ENCODE measurements at regions not wholly inside any gene's neighbourhood (a gene's known extent, or its start where the extent isn't known, plus 50 kb on each side); places are given as distances from the start of the nearest gene placed in this dataset.

DNA sequence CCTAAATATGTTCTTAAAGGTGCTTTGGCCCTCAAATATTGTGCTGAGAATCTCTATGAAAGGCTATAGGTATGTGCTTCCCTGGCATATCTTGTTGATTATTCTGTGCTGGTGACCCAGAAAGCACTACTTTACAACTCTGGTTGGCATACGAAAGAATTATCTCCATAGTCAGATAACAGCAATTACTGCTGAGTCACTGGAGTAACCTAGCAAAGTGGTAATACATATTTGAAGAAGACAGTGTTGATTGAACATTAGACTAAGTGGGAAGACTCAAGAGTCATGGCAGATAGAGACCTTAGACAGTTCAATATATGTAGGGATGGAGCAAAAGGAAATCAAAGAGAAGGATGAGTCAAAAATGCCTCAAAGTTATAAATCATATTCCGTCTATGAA is 1978.5 kb upstream of the LRRTM1 start:
- TF ChIP-seq, protein P1, sequence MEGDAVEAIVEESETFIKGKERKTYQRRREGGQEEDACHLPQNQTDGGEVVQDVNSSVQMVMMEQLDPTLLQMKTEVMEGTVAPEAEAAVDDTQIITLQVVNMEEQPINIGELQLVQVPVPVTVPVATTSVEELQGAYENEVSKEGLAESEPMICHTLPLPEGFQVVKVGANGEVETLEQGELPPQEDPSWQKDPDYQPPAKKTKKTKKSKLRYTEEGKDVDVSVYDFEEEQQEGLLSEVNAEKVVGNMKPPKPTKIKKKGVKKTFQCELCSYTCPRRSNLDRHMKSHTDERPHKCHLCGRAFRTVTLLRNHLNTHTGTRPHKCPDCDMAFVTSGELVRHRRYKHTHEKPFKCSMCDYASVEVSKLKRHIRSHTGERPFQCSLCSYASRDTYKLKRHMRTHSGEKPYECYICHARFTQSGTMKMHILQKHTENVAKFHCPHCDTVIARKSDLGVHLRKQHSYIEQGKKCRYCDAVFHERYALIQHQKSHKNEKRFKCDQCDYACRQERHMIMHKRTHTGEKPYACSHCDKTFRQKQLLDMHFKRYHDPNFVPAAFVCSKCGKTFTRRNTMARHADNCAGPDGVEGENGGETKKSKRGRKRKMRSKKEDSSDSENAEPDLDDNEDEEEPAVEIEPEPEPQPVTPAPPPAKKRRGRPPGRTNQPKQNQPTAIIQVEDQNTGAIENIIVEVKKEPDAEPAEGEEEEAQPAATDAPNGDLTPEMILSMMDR (conservative IDR thresholded peaks at IDR 0.05; ENCODE audit: low read depth, low read length), result no peak
- H3K4me3 ChIP-seq (ENCODE audit: low read length), result no peak overlapping the region
- DNase-seq (ENCODE audit: low read depth), result no peak

DNA sequence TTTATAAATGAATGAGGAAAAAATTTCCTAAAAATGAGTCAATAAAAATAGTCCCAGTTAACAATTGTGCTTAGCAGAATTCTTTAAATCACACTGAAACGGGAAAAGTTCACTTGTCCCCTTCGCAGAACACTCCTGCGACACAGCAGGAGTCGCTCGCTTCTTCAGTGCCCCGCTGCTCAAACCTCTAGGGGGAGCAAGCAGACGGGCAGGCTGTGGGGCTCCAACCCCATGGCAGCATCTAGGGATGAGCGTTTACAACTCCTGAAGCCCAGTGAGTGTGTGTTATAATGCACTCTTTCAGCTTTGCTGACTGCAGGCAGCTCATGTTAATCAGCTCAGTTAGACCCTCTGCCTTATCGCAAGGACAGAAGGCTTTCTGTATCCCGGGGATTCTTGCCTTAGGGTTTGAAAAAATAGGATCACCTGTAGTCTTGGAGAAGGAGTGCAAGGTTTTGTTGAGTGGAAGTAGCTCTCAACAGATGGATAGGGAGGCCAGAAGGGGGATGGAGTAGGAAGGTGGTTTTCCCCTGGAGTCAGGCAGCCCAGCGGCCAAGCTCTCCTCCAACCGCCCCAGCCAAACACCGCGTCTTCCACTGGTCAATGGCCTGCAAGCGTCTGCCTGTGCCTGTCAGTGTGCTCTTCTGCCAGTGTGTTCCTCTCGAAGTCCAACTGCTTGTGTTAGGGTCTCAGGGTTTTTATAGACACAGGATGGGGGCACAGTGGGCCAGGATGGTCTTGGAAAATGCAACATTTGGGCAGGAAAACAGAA is 1977.7 kb upstream of the LRRTM1 start:
- DNase-seq (ENCODE audit: low read depth), result no peak
- H3K4me3 ChIP-seq (ENCODE audit: low read length), result no peak overlapping the region
- TF ChIP-seq, protein P1 (conservative IDR thresholded peaks at IDR 0.05; ENCODE audit: low read depth, low read length), result peak; percentile 34

DNA sequence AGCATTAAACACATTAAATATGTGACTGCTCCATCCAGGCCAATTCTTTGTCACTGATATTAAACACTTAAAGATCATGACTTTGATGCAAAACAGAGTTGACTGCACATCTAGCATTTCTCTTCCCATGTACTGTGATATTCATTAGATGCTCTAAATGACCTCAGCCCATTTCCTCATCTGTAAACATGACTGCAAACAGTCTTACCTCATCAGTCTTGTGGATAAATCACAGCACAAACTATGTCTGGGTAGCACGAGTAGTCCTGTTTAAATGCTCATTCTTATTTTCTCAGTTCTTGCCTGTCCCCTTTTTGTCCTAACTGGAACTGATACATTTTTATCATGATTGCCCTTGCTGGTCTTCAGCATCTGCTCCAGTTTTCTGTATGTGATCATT is 1974.8 kb upstream of the LRRTM1 start:
- H3K4me3 ChIP-seq (ENCODE audit: low read length), result no peak overlapping the region
- no peak for DNase-seq (ENCODE audit: low read depth)

DNA sequence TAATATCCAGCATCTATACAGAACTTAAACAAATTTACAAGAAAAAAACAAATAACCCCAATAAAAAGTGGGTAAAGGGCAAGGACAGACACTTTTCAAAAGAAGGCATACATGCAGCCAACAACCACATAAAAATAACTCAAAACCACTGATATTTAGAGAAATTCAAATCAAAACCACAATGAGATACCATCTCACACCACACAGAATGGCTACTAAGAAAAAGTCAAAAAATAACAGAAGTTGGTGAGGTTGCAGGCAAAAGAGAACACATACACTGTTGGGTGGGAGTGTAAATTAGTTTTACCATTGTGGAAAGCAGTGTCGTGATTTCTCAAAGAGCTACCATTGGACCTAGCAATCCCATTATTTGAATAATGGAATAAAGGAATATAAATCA is 1973.9 kb upstream of the LRRTM1 start:
- no peak overlapping the region for H3K4me3 ChIP-seq (ENCODE audit: low read length)
- no peak for DNase-seq (ENCODE audit: low read depth)
- TF ChIP-seq, protein P1 (conservative IDR thresholded peaks at IDR 0.05; ENCODE audit: low read depth, low read length), result no peak

More for the DNA sequence above, 1974.8 kb upstream of the LRRTM1 start:
- TF ChIP-seq, protein P1 (conservative IDR thresholded peaks at IDR 0.05; ENCODE audit: low read depth, low read length), result no peak

DNA sequence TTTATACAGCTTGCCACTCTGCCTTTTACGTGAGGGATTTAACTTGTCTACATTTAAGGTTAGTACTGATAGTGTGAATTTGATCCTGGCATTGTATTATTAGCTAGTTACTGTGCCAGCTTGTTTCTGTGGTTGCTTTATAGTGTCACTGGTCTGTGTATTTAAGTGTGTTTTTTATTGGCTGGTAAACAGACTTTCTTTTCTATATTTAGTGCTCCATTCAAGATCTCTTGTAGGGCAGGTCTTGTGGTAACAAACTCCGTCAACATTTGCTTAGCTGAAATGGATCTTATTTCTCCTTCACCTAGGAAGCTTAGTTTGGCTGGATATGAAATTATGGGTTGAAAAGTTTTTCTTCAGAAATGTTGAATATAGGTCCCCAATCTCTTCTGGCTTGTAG is 1971.0 kb upstream of the LRRTM1 start:
- TF ChIP-seq, protein P1 (conservative IDR thresholded peaks at IDR 0.05; ENCODE audit: low read depth, low read length), result no peak
- no peak for DNase-seq (ENCODE audit: low read depth)
- no peak overlapping the region for H3K4me3 ChIP-seq (ENCODE audit: low read length)

DNA sequence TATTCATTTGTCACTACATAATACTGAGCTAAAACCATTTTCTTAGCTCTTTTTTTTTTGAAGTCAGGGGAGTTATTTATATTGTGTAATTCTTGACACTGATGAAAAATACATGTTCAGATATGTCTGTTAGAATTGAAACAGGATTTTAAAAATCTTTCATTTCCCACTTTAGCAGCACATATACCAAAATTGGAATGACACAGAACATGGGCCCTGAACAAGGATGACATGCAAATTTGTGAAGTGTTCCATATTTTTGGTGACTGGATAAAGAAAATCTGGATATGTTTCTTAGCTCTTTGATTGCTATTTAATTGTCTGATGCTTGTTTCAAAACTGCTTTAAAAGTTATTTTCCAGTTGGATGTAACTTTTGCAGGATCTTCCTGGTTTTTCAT is 1963.9 kb upstream of the LRRTM1 start:
- H3K4me3 ChIP-seq (ENCODE audit: low read length), result no peak overlapping the region
- DNase-seq (ENCODE audit: low read depth), result no peak
- TF ChIP-seq, protein P1 (conservative IDR thresholded peaks at IDR 0.05; ENCODE audit: low read depth, low read length), result no peak

DNA sequence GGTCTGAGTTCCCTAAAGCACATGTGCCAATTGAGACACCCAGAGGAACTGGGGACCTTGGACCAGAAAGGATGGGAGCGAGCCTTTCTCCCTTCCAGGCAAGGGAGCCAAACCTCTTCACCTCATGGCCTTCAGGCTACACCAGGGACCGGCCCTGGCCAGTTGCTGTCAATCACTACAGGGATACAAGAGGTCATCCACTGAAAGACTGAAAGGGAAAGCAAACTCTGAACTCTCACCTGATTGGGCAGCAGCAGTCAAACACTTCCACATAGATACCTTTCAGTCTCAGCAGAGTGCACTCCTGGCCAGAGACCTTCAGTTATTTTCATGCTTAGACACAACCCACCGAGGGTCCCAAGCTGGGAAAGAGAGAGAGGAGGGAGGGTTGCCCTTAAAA is 1956.0 kb upstream of the LRRTM1 start:
- DNase-seq (ENCODE audit: low read depth), result no peak
- H3K4me3 ChIP-seq (ENCODE audit: low read length), result no peak overlapping the region
- TF ChIP-seq, protein P1 (conservative IDR thresholded peaks at IDR 0.05; ENCODE audit: low read depth, low read length), result no peak
